GM12872 (cell line): ENCODE measurements at regions not wholly inside any gene's neighbourhood (a gene's known extent, or its start where the extent isn't known, plus 50 kb on each side); places are given as distances from the start of the nearest gene placed in this dataset.

Experiments used
- TF ChIP-seq, protein P1 (sequence below): IDR thresholded peaks from 3 replicates; pipeline ENCODE4 v1.5.1; 2011; ENCODE audit warnings: low read depth, mild to moderate bottlenecking, low read length, moderate library complexity; ENCODE audit not compliant: insufficient read depth

DNA sequence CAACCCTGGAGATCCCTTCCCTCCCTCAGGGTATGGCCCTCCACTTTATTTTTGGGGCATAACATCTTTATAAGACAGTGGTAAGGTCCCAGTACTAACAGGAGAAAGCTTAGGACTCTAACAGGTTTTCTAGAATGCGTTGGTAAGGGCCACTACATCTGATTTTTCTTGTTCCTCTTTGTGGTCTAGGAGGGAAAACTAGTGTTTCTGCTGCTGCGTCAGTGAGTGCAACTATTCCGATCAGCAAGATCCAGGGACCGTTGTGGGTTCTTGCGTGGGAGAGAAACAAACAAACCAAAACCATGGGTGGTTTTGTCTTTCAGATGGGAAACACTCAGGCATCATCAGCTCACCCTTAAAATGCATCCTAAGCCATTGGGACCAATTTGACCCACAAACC is 123.6 kb upstream of the SLC16A7 start:
- TF ChIP-seq, protein P1, sequence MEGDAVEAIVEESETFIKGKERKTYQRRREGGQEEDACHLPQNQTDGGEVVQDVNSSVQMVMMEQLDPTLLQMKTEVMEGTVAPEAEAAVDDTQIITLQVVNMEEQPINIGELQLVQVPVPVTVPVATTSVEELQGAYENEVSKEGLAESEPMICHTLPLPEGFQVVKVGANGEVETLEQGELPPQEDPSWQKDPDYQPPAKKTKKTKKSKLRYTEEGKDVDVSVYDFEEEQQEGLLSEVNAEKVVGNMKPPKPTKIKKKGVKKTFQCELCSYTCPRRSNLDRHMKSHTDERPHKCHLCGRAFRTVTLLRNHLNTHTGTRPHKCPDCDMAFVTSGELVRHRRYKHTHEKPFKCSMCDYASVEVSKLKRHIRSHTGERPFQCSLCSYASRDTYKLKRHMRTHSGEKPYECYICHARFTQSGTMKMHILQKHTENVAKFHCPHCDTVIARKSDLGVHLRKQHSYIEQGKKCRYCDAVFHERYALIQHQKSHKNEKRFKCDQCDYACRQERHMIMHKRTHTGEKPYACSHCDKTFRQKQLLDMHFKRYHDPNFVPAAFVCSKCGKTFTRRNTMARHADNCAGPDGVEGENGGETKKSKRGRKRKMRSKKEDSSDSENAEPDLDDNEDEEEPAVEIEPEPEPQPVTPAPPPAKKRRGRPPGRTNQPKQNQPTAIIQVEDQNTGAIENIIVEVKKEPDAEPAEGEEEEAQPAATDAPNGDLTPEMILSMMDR: no peak

DNA sequence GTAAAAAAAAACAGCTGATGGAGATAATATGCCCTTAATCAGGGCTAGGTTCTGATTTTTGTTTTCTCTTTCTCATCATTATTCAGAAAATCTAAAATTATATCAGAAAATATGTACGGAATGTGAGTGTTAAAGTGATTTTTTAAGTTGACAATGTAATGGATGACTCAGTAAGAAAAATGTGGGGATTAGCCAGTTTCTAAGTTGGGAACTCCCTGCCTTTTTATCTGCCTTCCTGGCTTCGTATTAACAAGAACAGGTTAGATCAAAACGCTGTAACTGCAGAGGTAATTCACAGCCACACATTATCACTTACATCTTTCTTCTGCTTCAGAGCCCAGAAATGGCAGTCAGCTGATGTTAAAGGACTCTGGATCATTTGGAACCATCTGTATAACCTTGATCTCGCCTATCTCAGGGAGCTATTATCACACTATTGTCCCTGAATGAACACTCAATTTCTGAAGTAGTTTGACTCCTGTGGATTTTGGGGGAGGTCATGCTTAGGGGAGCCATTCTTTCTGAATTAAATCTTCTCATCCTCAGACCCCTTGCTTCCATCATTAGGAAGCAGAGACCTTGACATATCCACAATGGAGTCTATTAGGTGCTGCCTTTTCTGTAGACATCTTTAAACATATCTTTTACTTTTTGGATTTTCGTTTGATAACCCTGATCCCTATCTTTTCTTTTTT is 135.7 kb upstream of the SLC16A7 start:
- TF ChIP-seq, protein P1: no peak

DNA sequence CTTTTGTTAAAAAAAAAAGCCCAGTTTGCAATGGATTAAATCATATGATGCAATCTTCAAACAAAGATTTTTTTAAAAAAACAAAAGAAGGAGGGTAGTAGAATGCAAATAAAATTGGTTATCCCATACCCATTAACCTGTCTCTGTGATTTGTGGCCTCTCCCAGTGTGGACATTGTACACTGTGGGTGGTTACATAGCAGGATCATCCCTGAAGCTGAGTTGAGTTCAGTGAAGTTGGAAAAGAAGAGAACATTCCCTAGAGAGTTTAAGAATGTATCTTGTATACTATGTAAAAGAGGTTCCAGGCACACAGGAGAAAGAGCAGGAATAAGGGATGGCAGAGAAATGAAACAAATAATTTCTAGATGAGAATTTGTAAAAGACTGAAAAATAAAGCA is 142.4 kb upstream of the SLC16A7 start:
- TF ChIP-seq, protein P1: no peak

DNA sequence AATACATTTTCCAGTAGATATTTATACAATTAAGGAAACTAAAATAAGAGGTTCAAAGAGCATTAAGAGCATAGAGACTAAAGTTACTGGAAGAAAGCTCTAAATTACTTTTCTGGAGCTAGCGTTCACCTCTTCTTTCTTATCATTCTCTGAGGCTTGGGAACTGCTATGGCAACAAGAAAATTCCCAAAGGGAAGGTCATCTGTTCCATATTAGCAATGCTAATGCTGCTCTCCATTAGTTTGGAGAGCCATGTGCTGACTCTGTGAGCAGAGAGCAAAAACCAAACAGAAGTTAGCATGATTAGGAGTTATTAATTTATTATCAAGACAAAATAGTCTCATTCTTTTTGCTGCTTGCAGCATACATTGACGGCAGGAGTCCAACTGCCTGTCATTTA is 143.1 kb upstream of the SLC16A7 start:
- TF ChIP-seq, protein P1: no peak

DNA sequence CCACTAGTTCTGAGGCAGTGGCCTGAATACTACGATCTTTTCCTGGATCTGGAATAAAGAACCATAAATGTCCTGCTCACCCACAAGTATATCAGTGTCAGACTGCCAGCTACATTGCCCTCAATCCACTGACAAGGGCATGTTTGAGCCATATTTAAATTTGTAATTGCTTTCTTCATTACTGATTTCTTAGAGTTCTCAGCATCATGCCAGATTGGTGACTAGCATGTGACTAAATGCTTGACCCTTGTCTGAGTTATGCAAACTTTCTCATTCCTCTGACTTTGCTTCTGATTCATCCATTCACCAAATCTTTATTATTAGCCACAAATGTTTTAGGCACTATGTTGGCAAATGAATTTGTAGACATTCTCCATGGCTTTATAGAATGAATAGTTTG is 143.6 kb upstream of the SLC16A7 start:
- TF ChIP-seq, protein P1: no peak

DNA sequence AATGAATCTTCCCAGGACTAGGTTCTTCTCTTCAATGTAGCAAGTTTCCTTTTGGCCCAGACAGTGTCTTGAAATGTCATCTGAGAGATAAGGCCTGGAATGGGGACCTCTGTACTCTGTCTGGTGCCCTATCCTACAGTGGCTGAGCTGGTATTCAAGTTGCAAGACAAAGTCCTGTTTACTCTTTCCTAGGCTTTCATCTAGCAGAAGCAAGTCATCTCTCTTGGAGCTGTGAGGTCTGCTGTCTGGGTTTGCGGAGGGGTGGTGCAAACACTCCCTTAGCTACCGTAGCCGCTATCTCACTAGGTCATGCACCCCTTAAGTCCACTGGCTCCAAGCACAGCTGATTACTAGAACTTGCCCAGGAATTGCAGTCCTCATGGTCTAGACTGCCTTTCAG is 149.7 kb upstream of the SLC16A7 start:
- TF ChIP-seq, protein P1: no peak

DNA sequence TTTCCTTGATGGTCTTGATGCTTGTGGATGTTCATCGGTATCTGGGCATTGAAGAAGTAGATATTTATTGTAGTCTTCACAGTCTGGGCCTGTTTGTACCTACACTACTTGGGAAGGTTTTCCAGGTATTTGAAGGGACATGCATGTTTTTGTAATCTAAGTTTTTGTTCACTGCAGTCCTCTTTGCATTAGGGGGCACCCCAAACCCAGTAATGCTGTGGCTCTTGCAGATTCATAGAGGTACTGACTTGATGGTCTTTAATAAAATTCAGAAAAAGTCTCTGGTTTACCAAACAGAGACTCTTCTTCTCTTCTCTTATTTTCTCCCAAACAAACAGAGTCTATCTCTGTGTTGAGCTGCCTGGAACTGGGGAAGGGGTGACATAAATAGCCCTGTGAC is 150.9 kb upstream of the SLC16A7 start:
- TF ChIP-seq, protein P1: peak; percentile 25; the same call in 1 of the 3 replicates
